Urothelium cell line (cell line): ENCODE measurements at regions not wholly inside any gene's neighbourhood (a gene's known extent, or its start where the extent isn't known, plus 50 kb on each side); places are given as distances from the start of the nearest gene placed in this dataset.
A peak's percentile ranks its signal among the peaks of the same experiment; 100 is the strongest.

Source experiments
- DNase-seq: peaks from one replicate; pipeline ENCODE4 v3.0.0; 2011; ENCODE audit warnings: low spot score, mixed read lengths
- FAIRE-seq: peaks from 2 replicates; lab custom pipeline; 2011; peaks lifted over from hg19 to GRCh38; lab: Jason Lieb, UNC

- FAIRE-seq (no peak), DNase-seq (no peak)
Measured at GRCh38 chr16:85381738-85382592, 231.2 kb upstream of the GSE1 start.

DNA sequence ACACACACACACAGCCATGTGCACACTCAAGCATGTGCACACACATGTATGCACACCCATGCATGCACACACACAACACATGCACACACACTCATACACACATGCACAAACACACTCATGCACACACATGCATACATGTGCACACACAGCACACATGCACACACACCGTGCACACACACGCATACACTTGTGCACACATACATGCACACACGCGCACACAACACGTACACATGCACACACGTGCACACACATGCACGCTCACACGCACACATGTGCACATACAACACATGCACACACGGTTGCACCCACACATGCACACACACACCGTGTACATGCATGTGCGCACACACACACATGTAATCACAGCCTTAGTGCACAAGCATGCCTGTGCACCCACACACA is 230.4 kb upstream of the GSE1 start:
- peak; percentile 97 for FAIRE-seq

DNA sequence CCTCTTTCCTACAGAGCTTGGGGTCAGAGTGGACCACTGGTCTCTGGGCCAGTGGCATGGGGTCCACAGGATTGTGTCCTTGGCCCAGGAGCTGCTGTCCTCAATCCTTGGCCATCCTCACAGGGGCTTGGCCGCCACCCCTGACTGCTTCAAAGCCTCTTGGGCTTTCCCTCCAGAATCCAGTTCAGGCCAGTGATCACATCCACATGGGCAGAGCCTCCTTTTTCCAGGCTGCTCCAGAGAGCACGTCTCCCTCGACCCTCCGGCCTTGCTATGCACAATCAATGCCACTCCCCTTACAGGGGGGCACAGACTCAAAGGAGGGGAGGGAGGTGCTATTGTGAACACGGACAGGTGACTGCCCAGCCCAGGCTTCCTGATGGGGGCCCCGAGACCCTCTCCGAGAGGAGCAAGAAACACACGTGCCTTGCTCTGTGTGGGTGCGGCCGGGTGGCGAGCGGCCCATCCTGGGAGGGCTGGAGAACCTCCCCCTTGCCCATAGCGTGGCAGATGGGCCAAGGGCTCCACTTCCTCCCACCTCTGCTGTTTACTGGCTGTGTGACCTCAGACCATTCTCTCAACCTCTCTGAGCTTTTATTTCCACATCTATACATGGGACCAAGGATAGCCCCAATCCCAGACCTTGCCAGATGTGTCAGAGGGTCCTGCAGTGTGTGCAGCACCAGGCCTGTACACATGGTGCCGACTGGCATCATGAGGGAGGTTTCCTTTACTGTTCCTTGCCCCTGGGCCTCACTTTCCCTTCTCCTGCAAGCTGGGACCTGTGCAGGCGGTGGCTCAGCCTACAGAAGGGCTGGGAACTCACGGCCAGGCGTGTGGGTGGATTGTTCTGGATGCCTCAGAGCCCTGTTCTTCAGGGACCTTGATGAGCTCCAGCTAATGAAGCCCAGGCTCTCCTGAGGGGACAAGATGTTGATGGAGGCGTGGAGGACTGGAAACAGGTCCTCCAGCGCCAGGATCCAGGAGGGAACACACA is 229.0 kb upstream of the GSE1 start:
- DNase-seq (no peak), FAIRE-seq (no peak)

More for the DNA sequence above, 230.4 kb upstream of the GSE1 start:
- no peak for DNase-seq

DNA sequence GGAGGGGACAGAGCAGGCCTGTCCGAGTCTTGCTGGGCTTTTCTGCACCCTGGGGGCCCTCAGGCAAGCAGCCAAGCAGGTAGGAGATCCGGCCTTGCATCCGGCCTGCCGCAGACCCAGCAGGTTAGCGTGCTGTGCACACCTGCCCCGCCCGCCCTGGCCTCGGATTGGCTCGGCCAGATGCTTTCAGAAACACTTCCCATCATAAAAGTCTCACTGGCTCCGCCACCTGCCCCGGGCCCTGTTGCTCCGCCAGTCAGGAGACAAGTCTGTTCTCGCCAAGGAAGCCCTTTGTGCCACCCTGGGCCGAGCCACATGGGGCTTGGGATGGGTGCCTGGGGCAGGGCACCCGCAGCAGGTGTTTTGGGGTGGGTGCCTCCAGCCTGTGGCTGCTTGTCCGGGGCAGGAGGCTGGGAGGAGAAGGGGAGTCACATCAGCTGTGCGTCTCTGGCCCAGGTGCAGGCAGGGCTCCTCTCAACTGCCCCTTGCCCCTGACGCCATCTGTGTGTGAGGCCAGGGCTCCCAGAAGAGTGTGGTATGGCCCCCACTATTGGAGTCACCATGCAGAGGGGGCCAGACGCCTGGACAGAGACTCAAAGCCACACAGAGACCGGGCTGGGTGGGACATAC is 228.2 kb upstream of the GSE1 start:
- FAIRE-seq (no peak), DNase-seq (no peak)

DNA sequence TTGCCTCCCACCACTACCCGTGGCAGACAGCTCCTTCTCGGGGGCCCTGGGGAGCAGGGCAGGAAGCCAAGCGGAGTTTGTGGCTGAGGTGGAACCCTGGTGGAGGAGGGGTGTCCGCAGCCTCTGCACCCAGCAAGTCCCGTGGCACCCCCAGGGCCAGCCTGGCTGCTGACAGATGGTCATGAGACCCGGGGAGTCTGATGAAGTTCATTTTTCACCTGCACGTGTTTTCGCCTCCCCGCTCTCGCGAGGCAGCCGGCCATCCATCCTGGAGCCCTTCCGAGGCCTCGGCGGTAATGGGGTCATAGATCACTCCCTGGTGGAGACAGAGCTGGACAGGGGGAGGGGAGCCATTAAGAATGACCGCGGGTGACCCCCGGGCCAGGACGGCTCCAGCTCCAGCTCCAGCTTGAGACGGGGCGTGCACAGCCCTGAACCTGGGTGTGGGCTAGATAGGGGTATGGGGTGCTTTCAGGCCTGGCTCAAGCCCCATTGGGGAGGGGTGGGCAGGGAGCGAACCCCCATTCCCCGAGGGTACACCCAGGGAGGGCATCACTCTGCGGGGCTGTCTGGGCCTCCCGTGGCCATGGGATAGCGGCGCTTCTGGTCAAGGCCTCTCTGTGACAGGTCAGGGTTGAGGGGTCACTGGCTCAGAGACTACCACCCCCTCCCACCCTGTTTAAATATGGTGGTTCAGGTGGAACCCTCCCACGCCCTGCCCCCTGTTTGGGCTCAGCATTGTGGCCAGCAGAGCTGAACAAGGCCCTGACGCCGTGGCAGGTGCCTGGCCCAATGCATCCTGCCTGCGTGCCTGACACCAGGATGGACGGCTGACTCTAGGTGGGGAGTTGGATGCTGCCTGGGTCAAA is 227.4 kb upstream of the GSE1 start:
- no peak for DNase-seq
- no peak for FAIRE-seq

GRCh38 chr16:85386467-85387170 is 226.5 kb upstream of the GSE1 start:
- FAIRE-seq = no peak

DNA sequence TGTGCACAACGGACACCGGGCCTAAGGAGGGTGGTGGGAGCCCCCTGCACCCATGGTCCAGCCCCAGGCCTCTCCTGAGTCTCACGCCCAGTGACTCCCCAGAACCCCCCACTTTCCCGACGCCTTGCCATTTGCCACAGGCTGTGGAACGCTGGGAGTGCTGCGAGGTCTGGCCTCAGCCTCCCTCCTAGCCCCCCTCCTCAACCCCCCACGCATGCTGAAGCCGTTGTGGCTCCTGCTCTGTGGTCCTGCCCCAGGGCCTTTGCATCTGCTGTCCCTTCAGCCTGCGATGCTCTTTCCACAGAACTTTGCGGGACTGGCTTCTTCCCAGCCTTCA is 226.0 kb upstream of the GSE1 start:
- DNase-seq (no peak), FAIRE-seq (no peak)

More at GRCh38 chr16:85386467-85387170, 226.5 kb upstream of the GSE1 start:
- no peak for DNase-seq

- FAIRE-seq (peak; percentile 85), DNase-seq (no peak)
Measured at GRCh38 chr16:85387731-85388295, 225.3 kb upstream of the GSE1 start.

- FAIRE-seq (no peak), DNase-seq (no peak)
Measured at GRCh38 chr16:85389679-85390470, 223.2 kb upstream of the GSE1 start.

- FAIRE-seq (peak; percentile 92), DNase-seq (peak; percentile 92)
Measured at GRCh38 chr16:85390511-85391174, 222.5 kb upstream of the GSE1 start.

DNA sequence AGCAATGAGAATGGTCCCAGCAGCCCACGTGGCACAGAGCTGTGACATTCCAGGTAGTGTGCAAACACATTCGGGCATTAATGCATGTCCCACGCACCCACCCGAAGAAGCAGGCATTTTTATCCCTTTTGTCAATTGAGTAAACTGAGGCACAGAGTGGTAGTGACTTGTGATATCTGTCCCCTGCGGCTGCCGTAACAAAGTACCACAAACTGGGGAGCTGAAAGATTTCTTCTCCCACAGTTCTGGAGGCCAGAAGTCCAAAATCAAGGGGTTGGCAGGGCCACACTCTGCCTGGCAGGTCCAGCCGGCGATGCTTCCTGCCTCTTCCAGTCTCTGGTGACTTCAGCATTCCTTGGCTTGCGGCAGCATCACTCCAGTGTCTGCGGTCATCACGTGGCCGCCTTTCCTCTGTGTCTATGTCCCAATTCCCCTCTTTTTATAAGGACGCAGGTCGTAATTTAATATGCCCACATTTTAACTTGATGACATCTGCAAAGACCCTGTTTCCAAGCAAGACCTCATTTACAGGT is 221.9 kb upstream of the GSE1 start:
- no peak for DNase-seq
- peak; percentile 9 for FAIRE-seq

- no peak for DNase-seq
- FAIRE-seq = no peak
Measured at GRCh38 chr16:85391769-85392583, 221.1 kb upstream of the GSE1 start.

DNA sequence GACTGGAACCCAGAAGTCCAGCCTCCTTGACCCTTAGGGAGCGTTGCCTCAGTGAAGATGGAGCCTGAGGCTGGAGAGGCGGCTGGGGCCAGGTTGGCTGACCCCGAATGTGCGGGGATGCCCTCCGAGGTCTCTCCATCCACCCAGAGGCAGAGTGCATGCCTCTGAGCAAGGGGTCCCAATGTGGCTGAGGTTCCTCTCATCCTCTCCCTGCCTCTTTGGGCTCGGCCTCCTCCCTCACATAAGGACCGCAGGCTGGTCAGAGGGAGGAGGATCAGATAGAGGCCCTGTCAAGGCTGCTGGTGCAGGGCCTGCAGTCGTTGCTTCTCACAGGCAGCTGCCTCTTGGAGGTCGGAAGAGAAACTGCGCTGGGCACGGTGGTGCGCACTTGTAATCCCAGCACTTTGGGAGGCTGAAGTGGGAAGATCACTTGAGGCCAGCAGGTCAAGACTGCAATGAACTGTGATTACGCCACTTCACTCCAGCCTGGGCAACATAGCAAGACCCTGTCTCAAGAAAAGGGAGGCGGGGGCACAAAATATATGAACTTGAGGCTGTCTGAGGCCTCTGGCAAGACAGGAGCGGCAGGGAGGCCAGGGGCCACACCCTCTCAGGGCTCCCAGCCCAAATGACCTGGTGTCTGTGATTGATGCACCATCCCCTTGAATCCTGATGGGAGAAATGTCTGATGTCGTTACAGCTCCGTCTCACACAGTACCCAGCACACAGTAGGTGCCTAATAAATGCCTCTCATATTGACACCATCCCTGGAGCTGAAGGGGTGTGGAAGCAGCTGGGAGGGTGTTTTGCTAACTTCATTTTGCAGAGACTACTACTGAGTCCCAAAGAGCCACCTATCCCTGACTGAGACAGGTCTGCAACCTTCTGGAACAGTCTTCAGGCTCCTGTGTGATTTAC is 220.1 kb upstream of the GSE1 start:
- FAIRE-seq (no peak), DNase-seq (no peak)

- FAIRE-seq (no peak), DNase-seq (peak; percentile 56)
Measured at GRCh38 chr16:85393674-85394451, 219.3 kb upstream of the GSE1 start.
